ENCODE measurements at regions not wholly inside any gene's neighbourhood (a gene's known extent, or its start where the extent isn't known, plus 50 kb on each side); places are given as distances from the start of the nearest gene placed in this dataset.

GRCh38 chr5:12902611-12903010, 998.4 kb upstream of the CTNND2 start:
- no peak for TF ChIP-seq CTCF (IDR thresholded peaks at IDR 0.05; ENCODE audit: low read depth, low read length, missing control alignments)
- no peak for DNase-seq (ENCODE audit: extremely low read depth, low read depth)
- H3K4me3 ChIP-seq (replicated peaks; ENCODE audit: low read depth, low read length), result no peak overlapping the region

GRCh38 chr5:12901696-12902095, 997.5 kb upstream of the CTNND2 start:
- no peak overlapping the region for H3K4me3 ChIP-seq (replicated peaks; ENCODE audit: low read depth, low read length)
- no peak for DNase-seq (ENCODE audit: extremely low read depth, low read depth)
- TF ChIP-seq CTCF (IDR thresholded peaks at IDR 0.05; ENCODE audit: low read depth, low read length, missing control alignments), result no peak

GRCh38 chr5:12896086-12896485, 991.8 kb upstream of the CTNND2 start:
- DNase-seq (ENCODE audit: extremely low read depth, low read depth), result no peak
- H3K4me3 ChIP-seq (replicated peaks; ENCODE audit: low read depth, low read length), result no peak overlapping the region
- TF ChIP-seq CTCF (IDR thresholded peaks at IDR 0.05; ENCODE audit: low read depth, low read length, missing control alignments), result no peak

- DNase-seq (ENCODE audit: extremely low read depth, low read depth), result no peak
- H3K4me3 ChIP-seq (replicated peaks; ENCODE audit: low read depth, low read length), result no peak overlapping the region
- no peak for TF ChIP-seq CTCF (IDR thresholded peaks at IDR 0.05; ENCODE audit: low read depth, low read length, missing control alignments)
These were observed 980.8 kb upstream of the CTNND2 start for GRCh38 chr5:12885018-12885417.

- no peak overlapping the region for H3K4me3 ChIP-seq (replicated peaks; ENCODE audit: low read depth, low read length)
- no peak for TF ChIP-seq CTCF (IDR thresholded peaks at IDR 0.05; ENCODE audit: low read depth, low read length, missing control alignments)
- DNase-seq (ENCODE audit: extremely low read depth, low read depth), result no peak
These were observed 979.1 kb upstream of the CTNND2 start for GRCh38 chr5:12883395-12883794.

GRCh38 chr5:12876541-12877298, 972.5 kb upstream of the CTNND2 start:
- no peak for TF ChIP-seq CTCF (IDR thresholded peaks at IDR 0.05; ENCODE audit: low read depth, low read length, missing control alignments)
- H3K4me3 ChIP-seq (replicated peaks; ENCODE audit: low read depth, low read length), result no peak overlapping the region
- DNase-seq (ENCODE audit: extremely low read depth, low read depth), result no peak
